GM23338 (cell line): ENCODE measurements at regions not wholly inside any gene's neighbourhood (a gene's known extent, or its start where the extent isn't known, plus 50 kb on each side); places are given as distances from the start of the nearest gene placed in this dataset.

ENCODE experiments used
- EZH2 ChIP-seq: fragments of 200-600 bp; sonication (generic); IDR thresholded peaks from one replicate; pipeline ENCODE4 v1.8.0; 2017; ENCODE audit warnings: antibody characterized with exemption, mild to moderate bottlenecking, low read depth; ENCODE audit not compliant: unreplicated experiment
- EZH2phosphoT487 ChIP-seq: fragments of 200-600 bp; sonication (generic); IDR thresholded peaks from one replicate; pipeline ENCODE4 v1.8.1; 2018; ENCODE audit warnings: antibody characterized with exemption; ENCODE audit not compliant: unreplicated experiment
- JUNB ChIP-seq: IDR thresholded peaks from one replicate; pipeline ENCODE4 v1.6.1; 2016; ENCODE audit warnings: antibody characterized with exemption; ENCODE audit not compliant: unreplicated experiment
- POLR2AphosphoS5 ChIP-seq: IDR thresholded peaks from 2 replicates; pipeline ENCODE4 v1.6.1; 2016; ENCODE audit warnings: antibody characterized with exemption, low read depth
- REST ChIP-seq: IDR thresholded peaks from one replicate; pipeline ENCODE4 v1.6.1; 2018; ENCODE audit warnings: antibody characterized with exemption; ENCODE audit not compliant: unreplicated experiment
- TF ChIP-seq, protein P1 (sequence below), 2 experiments: fragments of 200-600 bp in 1 of 2; sonication (generic) in 1 of 2; conservative IDR thresholded peaks; 2 replicates each; pipeline versions ENCODE4 v1.5.1 to v1.6.1; 2016 to 2017; ENCODE audit warnings: antibody characterized with exemption in 2 of 2, low read depth in 2 of 2, mild to moderate bottlenecking in 2 of 2, moderate library complexity in 1 of 2

- TF ChIP-seq, protein P1, sequence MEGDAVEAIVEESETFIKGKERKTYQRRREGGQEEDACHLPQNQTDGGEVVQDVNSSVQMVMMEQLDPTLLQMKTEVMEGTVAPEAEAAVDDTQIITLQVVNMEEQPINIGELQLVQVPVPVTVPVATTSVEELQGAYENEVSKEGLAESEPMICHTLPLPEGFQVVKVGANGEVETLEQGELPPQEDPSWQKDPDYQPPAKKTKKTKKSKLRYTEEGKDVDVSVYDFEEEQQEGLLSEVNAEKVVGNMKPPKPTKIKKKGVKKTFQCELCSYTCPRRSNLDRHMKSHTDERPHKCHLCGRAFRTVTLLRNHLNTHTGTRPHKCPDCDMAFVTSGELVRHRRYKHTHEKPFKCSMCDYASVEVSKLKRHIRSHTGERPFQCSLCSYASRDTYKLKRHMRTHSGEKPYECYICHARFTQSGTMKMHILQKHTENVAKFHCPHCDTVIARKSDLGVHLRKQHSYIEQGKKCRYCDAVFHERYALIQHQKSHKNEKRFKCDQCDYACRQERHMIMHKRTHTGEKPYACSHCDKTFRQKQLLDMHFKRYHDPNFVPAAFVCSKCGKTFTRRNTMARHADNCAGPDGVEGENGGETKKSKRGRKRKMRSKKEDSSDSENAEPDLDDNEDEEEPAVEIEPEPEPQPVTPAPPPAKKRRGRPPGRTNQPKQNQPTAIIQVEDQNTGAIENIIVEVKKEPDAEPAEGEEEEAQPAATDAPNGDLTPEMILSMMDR (conservative IDR thresholded peaks at IDR 0.05; ENCODE audit: low read depth in 2 of 2), result no peak
- TF ChIP-seq REST, result no peak
- no peak for TF ChIP-seq POLR2AphosphoS5
- no peak for TF ChIP-seq EZH2
- no peak for TF ChIP-seq JUNB
- TF ChIP-seq EZH2phosphoT487, result no peak
Measured at GRCh38 chr9:25481372-25481771, 196.9 kb downstream of the TUSC1 start.
